Thyroid gland (tissue), 4 donors: ENCODE measurements at regions not wholly inside any gene's neighbourhood (a gene's known extent, or its start where the extent isn't known, plus 50 kb on each side); places are given as distances from the start of the nearest gene placed in this dataset.

Experiments
- DNase-seq, 2 donors: peaks; one replicate each; pipeline ENCODE4 v3.0.0-alpha.2; 2019
- H3K27ac ChIP-seq, 3 donors: fragments of 200-600 bp; sonication (generic); 1 replicate in 2 of 3; 2 replicates in 1 of 3; pipeline ENCODE4 v1.5.1; 2016 to 2019; ENCODE audit warnings: mild to moderate bottlenecking in 1 of 3, moderate library complexity in 1 of 3
- H3K27me3 ChIP-seq: fragments of 200-600 bp; sonication (generic); one replicate; pipeline ENCODE4 v1.5.1; 2019
- H3K36me3 ChIP-seq, 2 donors: fragments of 200-600 bp; sonication (generic); one replicate each; pipeline ENCODE4 v1.5.1; 2016 to 2019
- H3K4me1 ChIP-seq, 2 donors: fragments of 200-600 bp; sonication (generic); one replicate each; pipeline ENCODE4 v1.5.1; 2017 to 2019
- H3K4me3 ChIP-seq, 3 donors: fragments of 200-600 bp; sonication (generic); replicated peaks in 1 of 3; 1 replicate in 2 of 3; 2 replicates in 1 of 3; pipeline ENCODE4 v1.5.1; 2016; ENCODE audit warnings: mild to moderate bottlenecking in 1 of 3
- H3K9me3 ChIP-seq: fragments of 200-600 bp; sonication (generic); one replicate; pipeline ENCODE4 v1.5.1; 2017
- POLR2A ChIP-seq, 2 donors: fragments of 450-650 bp; IDR thresholded peaks; one replicate each; pipeline ENCODE4 v1.6.1; 2017; ENCODE audit warnings: antibody characterized with exemption in 2 of 2, mild to moderate bottlenecking in 2 of 2, moderate library complexity in 1 of 2
- WGBS, 2 donors: methylation state at CpG; one replicate each; pipeline ENCODE4 v1.1.5; 2017; 5-methylcytosine and 5-hydroxymethylcytosine counted together
- intact Hi-C: fragments of 100-400 bp; cut with DNase I; formaldehyde crosslinking; loops from one replicate; pipeline ENCODE4 v1.15.1; 2023
- TF ChIP-seq, protein P1 (sequence below), 6 experiments: fragments of 200-600 bp in 3 of 6; fragments of 450-650 bp in 3 of 6; sonication (generic) in 3 of 6; IDR thresholded peaks; one replicate each; pipeline ENCODE4 v1.5.1; 2016 to 2019; ENCODE audit warnings: antibody characterized with exemption in 6 of 6, mild to moderate bottlenecking in 2 of 6, inconsistent platforms in 1 of 6, moderate library complexity in 1 of 6

DNA sequence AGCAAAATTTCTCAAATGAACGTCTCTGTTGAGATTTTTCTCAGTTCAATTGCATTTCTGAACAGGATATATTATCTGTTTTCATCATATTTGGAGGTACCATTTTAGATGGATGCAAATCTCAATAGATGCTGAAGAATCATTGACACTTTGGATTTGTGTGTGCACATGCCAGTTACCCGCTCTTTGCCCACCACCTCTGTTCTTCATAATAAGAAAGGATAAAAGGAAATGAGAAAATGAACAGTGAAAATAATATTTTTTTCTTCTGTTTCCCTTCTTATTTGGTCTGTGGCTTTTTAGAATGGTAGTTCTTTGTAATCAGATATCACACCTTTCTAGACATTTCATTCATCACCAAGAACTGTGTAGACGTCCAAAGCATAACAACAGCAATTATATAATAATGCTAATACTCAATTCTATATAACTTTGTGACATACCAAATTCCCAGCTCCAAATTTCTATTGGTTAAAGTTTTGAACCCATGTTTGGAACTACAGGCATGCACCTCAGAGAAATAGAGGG lies 256.7 kb upstream of the SATB1 start:
- Histone ChIP-seq H3K9me3 (no peaks in the 10 kb centered on the region), H3K4me1 (no peaks in the 10 kb centered on the region), H3K36me3 (no peaks in the 10 kb centered on the region), H3K27me3 (no peaks in the 10 kb centered on the region), H3K27ac (no peak overlapping the region), H3K4me3 (no peak overlapping the region)
- intact Hi-C loops, result no loop called here
- TF ChIP-seq, protein P1, sequence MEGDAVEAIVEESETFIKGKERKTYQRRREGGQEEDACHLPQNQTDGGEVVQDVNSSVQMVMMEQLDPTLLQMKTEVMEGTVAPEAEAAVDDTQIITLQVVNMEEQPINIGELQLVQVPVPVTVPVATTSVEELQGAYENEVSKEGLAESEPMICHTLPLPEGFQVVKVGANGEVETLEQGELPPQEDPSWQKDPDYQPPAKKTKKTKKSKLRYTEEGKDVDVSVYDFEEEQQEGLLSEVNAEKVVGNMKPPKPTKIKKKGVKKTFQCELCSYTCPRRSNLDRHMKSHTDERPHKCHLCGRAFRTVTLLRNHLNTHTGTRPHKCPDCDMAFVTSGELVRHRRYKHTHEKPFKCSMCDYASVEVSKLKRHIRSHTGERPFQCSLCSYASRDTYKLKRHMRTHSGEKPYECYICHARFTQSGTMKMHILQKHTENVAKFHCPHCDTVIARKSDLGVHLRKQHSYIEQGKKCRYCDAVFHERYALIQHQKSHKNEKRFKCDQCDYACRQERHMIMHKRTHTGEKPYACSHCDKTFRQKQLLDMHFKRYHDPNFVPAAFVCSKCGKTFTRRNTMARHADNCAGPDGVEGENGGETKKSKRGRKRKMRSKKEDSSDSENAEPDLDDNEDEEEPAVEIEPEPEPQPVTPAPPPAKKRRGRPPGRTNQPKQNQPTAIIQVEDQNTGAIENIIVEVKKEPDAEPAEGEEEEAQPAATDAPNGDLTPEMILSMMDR (IDR thresholded peaks at IDR 0.05), result no peak
- no peak for TF ChIP-seq POLR2A (IDR thresholded peaks at IDR 0.05)
- DNase-seq, result no peak
- 72 to 80% methylated on average over 3 of the region's 3 CpGs for WGBS, 2 donors

DNA sequence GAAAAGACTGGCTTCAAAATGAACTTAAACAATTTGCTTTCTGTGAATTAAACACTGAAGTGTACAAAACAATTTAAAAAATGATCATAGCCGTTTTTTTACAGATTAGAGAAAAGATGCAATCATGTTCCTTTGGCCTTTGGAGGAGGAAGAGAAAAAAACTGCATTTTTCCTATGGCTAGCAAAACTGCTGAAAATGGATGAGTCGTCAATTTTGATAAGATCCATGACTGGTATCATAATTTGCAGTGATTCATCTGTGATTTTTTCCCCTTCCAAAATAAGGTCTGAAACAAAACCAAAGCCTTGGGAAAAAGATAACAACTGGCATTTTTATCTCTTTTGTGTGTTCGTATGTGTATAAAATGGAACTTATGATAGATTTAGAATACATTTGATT lies 255.6 kb upstream of the SATB1 start:
- DNase-seq, result no peak
- no peaks in the 10 kb centered on the region for H3K36me3 ChIP-seq
- H3K27ac ChIP-seq, result no peak overlapping the region
- intact Hi-C loops, result no loop called here
- no peak for TF ChIP-seq POLR2A (IDR thresholded peaks at IDR 0.05)
- TF ChIP-seq, protein P1 (IDR thresholded peaks at IDR 0.05), result no peak
- 66 to 79% methylated on average over 3 of the region's 3 CpGs for WGBS, 2 donors
- H3K4me1 ChIP-seq, result no peaks in the 10 kb centered on the region
- no peak overlapping the region for H3K4me3 ChIP-seq
- H3K27me3 ChIP-seq, result no peaks in the 10 kb centered on the region
- no peaks in the 10 kb centered on the region for H3K9me3 ChIP-seq

DNA sequence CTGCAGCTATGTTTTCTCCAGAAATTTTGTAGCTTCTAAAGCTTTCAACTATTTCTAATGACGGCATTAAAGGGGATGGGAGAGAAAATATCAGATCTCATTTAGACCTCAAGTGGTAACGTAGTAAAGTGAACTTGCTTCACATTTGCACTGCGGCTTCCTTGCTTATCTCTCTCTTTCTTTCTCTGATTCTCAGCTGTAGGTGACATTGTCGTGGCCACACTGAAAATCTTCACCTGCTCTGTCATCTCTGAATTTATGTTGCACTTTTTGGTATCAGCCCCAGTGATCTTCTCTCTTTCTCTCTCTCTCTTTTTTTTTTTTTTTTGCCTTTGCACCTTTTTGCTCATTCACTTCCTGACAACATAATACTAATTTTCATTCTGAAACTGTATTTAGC lies 254.1 kb upstream of the SATB1 start:
- Histone ChIP-seq H3K27me3 (no peaks in the 10 kb centered on the region), H3K9me3 (no peaks in the 10 kb centered on the region), H3K4me1 (no peaks in the 10 kb centered on the region), H3K4me3 (no peak overlapping the region), H3K27ac (no peak overlapping the region), H3K36me3 (no peaks in the 10 kb centered on the region)
- no peak for DNase-seq
- intact Hi-C loops, result no loop called here
- 71 to 73% methylated on average over 4 of the region's 4 CpGs for WGBS, 2 donors
- TF ChIP-seq POLR2A (IDR thresholded peaks at IDR 0.05), result no peak
- TF ChIP-seq, protein P1 (IDR thresholded peaks at IDR 0.05), result no peak

DNA sequence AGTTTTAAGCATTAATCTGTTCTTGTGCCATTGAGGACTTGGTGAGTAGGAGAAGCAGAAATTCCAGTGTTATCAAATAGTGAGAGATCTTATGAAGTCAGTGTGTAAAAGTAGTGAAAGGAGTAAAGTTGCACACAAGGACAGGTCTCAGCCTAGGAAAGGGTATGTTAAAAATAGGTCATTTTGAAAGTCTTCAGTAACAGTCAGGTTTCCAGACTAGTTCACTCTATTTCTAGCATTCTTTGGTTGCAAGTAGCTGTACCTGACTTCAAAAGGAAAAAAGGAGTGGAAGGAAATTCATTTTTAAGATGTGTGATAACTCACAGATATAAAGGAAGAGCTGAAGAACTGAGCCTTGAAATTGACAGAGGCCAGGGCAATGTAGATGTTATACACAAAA lies 250.1 kb upstream of the SATB1 start:
- intact Hi-C loops, result no loop called here
- Histone ChIP-seq H3K4me1 (no peaks in the 10 kb centered on the region), H3K27me3 (no peaks in the 10 kb centered on the region), H3K4me3 (no peak overlapping the region), H3K27ac (no peak overlapping the region), H3K9me3 (no peaks in the 10 kb centered on the region), H3K36me3 (no peaks in the 10 kb centered on the region)
- no peak for TF ChIP-seq POLR2A (IDR thresholded peaks at IDR 0.05)
- TF ChIP-seq, protein P1 (IDR thresholded peaks at IDR 0.05), result no peak
- no peak for DNase-seq

DNA sequence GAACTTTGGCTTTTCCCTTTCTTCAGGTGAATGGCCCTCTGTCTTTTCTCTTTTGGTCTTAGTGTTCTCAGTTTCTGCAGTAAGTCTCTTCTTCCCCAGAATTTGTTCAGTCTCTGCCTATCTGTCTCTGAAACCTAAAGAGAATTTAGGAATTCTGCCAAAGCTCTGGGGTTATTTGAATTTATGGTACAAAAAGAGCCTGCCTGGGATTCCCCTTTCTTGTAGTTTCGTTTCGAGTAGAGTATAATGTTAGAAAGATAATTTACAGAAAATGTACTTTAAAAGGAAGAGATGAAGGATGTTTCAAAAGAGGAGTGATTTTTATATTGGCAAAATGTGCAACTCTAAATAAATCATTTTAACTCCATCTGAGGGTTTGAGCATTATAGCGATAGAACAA lies 247.4 kb upstream of the SATB1 start:
- WGBS, 2 donors, result 73 to 88% methylated on average over 3 of the region's 3 CpGs
- Histone ChIP-seq H3K36me3 (no peaks in the 10 kb centered on the region), H3K27ac (no peak overlapping the region), H3K9me3 (no peaks in the 10 kb centered on the region), H3K27me3 (no peaks in the 10 kb centered on the region), H3K4me1 (no peaks in the 10 kb centered on the region), H3K4me3 (no peak overlapping the region)
- intact Hi-C loops, result no loop called here
- no peak for TF ChIP-seq POLR2A (IDR thresholded peaks at IDR 0.05)
- DNase-seq, result no peak

DNA sequence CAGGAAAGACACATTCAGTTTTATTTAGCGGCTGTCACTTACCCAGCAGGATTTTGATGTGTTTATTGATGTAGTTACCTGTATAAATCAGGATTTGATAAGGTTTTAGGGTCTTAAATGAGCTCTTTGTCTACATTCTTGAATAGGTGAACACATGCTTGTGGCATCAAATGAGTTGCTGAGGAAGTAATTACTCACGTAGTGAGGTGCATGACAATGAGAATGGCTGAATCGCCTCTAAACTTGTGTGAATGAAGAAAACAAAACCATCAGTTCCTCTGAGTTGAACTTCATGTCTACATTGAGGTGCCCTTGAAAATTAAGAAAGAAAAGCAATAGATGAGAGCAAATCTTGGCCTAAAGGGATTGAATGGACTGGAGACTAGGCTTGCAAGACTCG lies 245.6 kb upstream of the SATB1 start:
- no peaks in the 10 kb centered on the region for H3K27me3 ChIP-seq
- no peaks in the 10 kb centered on the region for H3K9me3 ChIP-seq
- no peak for DNase-seq
- intact Hi-C loops, result no loop called here
- no peaks in the 10 kb centered on the region for H3K4me1 ChIP-seq
- H3K36me3 ChIP-seq, result no peaks in the 10 kb centered on the region
- H3K27ac ChIP-seq, result no peak overlapping the region
- WGBS, 2 donors, result 86 to 94% methylated on average over 4 of the region's 4 CpGs
- TF ChIP-seq POLR2A (IDR thresholded peaks at IDR 0.05), result no peak
- TF ChIP-seq, protein P1 (IDR thresholded peaks at IDR 0.05), result no peak
- H3K4me3 ChIP-seq, result no peak overlapping the region
